T-helper 17 cell (primary cell): ENCODE measurements at regions not wholly inside any gene's neighbourhood (a gene's known extent, or its start where the extent isn't known, plus 50 kb on each side); places are given as distances from the start of the nearest gene placed in this dataset.

Source experiments
- ATAC-seq: fragments of 150-1000 bp; cut with Tn5 transposase; 2 replicates; pipeline ENCODE4 v1.10.0; 2021; ENCODE audit warnings: mild to moderate bottlenecking, moderate library complexity
- DNase-seq, 3 donors: peaks; one replicate each; pipeline versions ENCODE4 v3.0.0 to v3.0.0-alpha.2; 2020 to 2021
- H3K9me3 ChIP-seq: one replicate; pipeline ENCODE4 v1.7.0; 2013; ENCODE audit warnings: low read length, mild to moderate bottlenecking; ENCODE audit not compliant: control insufficient read depth, poor library complexity, severe bottlenecking
- H3K27ac Mint-ChIP-seq: one replicate; pipeline ENCODE4 v1.8.0; 2022; ENCODE audit warnings: mild to moderate bottlenecking, moderate library complexity, mixed read lengths
- H3K27me3 Mint-ChIP-seq: one replicate; pipeline ENCODE4 v1.8.0; 2022; ENCODE audit warnings: mixed read lengths
- H3K36me3 Mint-ChIP-seq: one replicate; pipeline ENCODE4 v1.8.0; 2022; ENCODE audit warnings: low read depth, mixed read lengths
- H3K4me1 Mint-ChIP-seq: one replicate; pipeline ENCODE4 v1.8.0; 2022; ENCODE audit warnings: mild to moderate bottlenecking, mixed read lengths
- H3K4me3 Mint-ChIP-seq: one replicate; pipeline ENCODE4 v1.8.0; 2022; ENCODE audit warnings: mild to moderate bottlenecking, moderate library complexity, mixed read lengths

- Mint-ChIP-seq H3K4me1 (no peaks in the 10 kb centered on the region), H3K36me3 (no peaks in the 10 kb centered on the region), H3K27me3 (peaks cover 3% of the 10 kb centered on the region), H3K4me3 (no peak overlapping the region), H3K27ac (no peak overlapping the region)
- no peak for DNase-seq
- no peak for ATAC-seq
- H3K9me3 ChIP-seq: no peaks in the 10 kb centered on the region
These were observed 123.6 kb downstream of the UQCRFS1 start for GRCh38 chr19:29089315-29089870.

GRCh38 chr19:29088761-29089160, 124.2 kb downstream of the UQCRFS1 start:
- DNase-seq: no peak
- Mint-ChIP-seq H3K36me3 (no peaks in the 10 kb centered on the region), H3K27me3 (peaks cover 9% of the 10 kb centered on the region), H3K27ac (no peak overlapping the region), H3K4me3 (no peak overlapping the region), H3K4me1 (no peaks in the 10 kb centered on the region)
- ATAC-seq: no peak
- no peaks in the 10 kb centered on the region for H3K9me3 ChIP-seq

GRCh38 chr19:29086646-29087045, 126.3 kb downstream of the UQCRFS1 start:
- H3K36me3 Mint-ChIP-seq: no peaks in the 10 kb centered on the region
- ATAC-seq: no peak
- no peak overlapping the region for H3K4me3 Mint-ChIP-seq
- H3K9me3 ChIP-seq: no peaks in the 10 kb centered on the region
- H3K27me3 Mint-ChIP-seq: peaks cover 12% of the 10 kb centered on the region
- H3K27ac Mint-ChIP-seq: no peak overlapping the region
- H3K4me1 Mint-ChIP-seq: no peaks in the 10 kb centered on the region
- no peak for DNase-seq

- H3K4me3 Mint-ChIP-seq: no peak overlapping the region
- peaks cover 17% of the 10 kb centered on the region for H3K27me3 Mint-ChIP-seq
- no peaks in the 10 kb centered on the region for H3K4me1 Mint-ChIP-seq
- H3K36me3 Mint-ChIP-seq: no peaks in the 10 kb centered on the region
- no peaks in the 10 kb centered on the region for H3K9me3 ChIP-seq
- H3K27ac Mint-ChIP-seq: no peak overlapping the region
- no peak for ATAC-seq
- DNase-seq: no peak
These were observed 126.8 kb downstream of the UQCRFS1 start for GRCh38 chr19:29086182-29086581.

- Mint-ChIP-seq H3K4me3 (no peak overlapping the region), H3K36me3 (no peaks in the 10 kb centered on the region), H3K27me3 (peaks cover 20% of the 10 kb centered on the region), H3K4me1 (no peaks in the 10 kb centered on the region), H3K27ac (no peak overlapping the region)
- H3K9me3 ChIP-seq: no peaks in the 10 kb centered on the region
- DNase-seq: no peak
- ATAC-seq: no peak
These were observed 127.3 kb downstream of the UQCRFS1 start for GRCh38 chr19:29085630-29086029.

- ATAC-seq (no peak), DNase-seq (no peak)
- peaks cover 22% of the 10 kb centered on the region for H3K27me3 Mint-ChIP-seq
- no peaks in the 10 kb centered on the region for H3K9me3 ChIP-seq
- H3K27ac Mint-ChIP-seq: no peak overlapping the region
- H3K36me3 Mint-ChIP-seq: no peaks in the 10 kb centered on the region
- no peak overlapping the region for H3K4me3 Mint-ChIP-seq
- no peaks in the 10 kb centered on the region for H3K4me1 Mint-ChIP-seq
These were observed 127.7 kb downstream of the UQCRFS1 start for GRCh38 chr19:29085206-29085605.

- H3K9me3 ChIP-seq: no peaks in the 10 kb centered on the region
- no peak for ATAC-seq
- no peak overlapping the region for H3K27ac Mint-ChIP-seq
- no peaks in the 10 kb centered on the region for H3K4me1 Mint-ChIP-seq
- DNase-seq: no peak
- no peak overlapping the region for H3K4me3 Mint-ChIP-seq
- peaks cover 28% of the 10 kb centered on the region for H3K27me3 Mint-ChIP-seq
- H3K36me3 Mint-ChIP-seq: no peaks in the 10 kb centered on the region
These were observed 128.7 kb downstream of the UQCRFS1 start for GRCh38 chr19:29084266-29084665.

GRCh38 chr19:29083863-29084262, 129.1 kb downstream of the UQCRFS1 start:
- no peaks in the 10 kb centered on the region for H3K36me3 Mint-ChIP-seq
- H3K27me3 Mint-ChIP-seq: peaks cover 28% of the 10 kb centered on the region
- H3K27ac Mint-ChIP-seq: no peak overlapping the region
- H3K9me3 ChIP-seq: no peaks in the 10 kb centered on the region
- H3K4me1 Mint-ChIP-seq: no peaks in the 10 kb centered on the region
- no peak for ATAC-seq
- no peak for DNase-seq
- H3K4me3 Mint-ChIP-seq: no peak overlapping the region

GRCh38 chr19:29079356-29080032, 133.5 kb downstream of the UQCRFS1 start:
- Mint-ChIP-seq H3K36me3 (no peaks in the 10 kb centered on the region), H3K4me3 (no peak overlapping the region), H3K27ac (no peak overlapping the region), H3K27me3 (peaks cover 26% of the 10 kb centered on the region), H3K4me1 (no peaks in the 10 kb centered on the region)
- H3K9me3 ChIP-seq: no peaks in the 10 kb centered on the region
- ATAC-seq: no peak
- DNase-seq: no peak

- Mint-ChIP-seq H3K27me3 (peaks cover 19% of the 10 kb centered on the region), H3K4me3 (no peak overlapping the region), H3K4me1 (no peaks in the 10 kb centered on the region), H3K27ac (no peak overlapping the region), H3K36me3 (no peaks in the 10 kb centered on the region)
- DNase-seq: no peak
- ATAC-seq: no peak
- H3K9me3 ChIP-seq: no peaks in the 10 kb centered on the region
These were observed 136.0 kb downstream of the UQCRFS1 start for GRCh38 chr19:29076963-29077362.

GRCh38 chr19:29076161-29076560, 136.8 kb downstream of the UQCRFS1 start:
- no peaks in the 10 kb centered on the region for H3K4me1 Mint-ChIP-seq
- DNase-seq (no peak), ATAC-seq (no peak)
- no peak overlapping the region for H3K27ac Mint-ChIP-seq
- no peaks in the 10 kb centered on the region for H3K9me3 ChIP-seq
- H3K4me3 Mint-ChIP-seq: no peak overlapping the region
- peaks cover 11% of the 10 kb centered on the region for H3K27me3 Mint-ChIP-seq
- H3K36me3 Mint-ChIP-seq: no peaks in the 10 kb centered on the region

GRCh38 chr19:29075149-29075548, 137.8 kb downstream of the UQCRFS1 start:
- Mint-ChIP-seq H3K4me1 (no peaks in the 10 kb centered on the region), H3K4me3 (no peak overlapping the region), H3K36me3 (no peaks in the 10 kb centered on the region), H3K27ac (no peak overlapping the region), H3K27me3 (peaks cover 6% of the 10 kb centered on the region)
- no peaks in the 10 kb centered on the region for H3K9me3 ChIP-seq
- DNase-seq (no peak), ATAC-seq (no peak)

GRCh38 chr19:29074579-29074978, 138.4 kb downstream of the UQCRFS1 start:
- no peak for ATAC-seq

GRCh38 chr19:29067831-29068230, 145.1 kb downstream of the UQCRFS1 start:
- peaks cover 2% of the 10 kb centered on the region for H3K4me1 Mint-ChIP-seq
- H3K36me3 Mint-ChIP-seq: no peaks in the 10 kb centered on the region
- H3K4me3 Mint-ChIP-seq: no peak overlapping the region
- peaks cover 12% of the 10 kb centered on the region for H3K27me3 Mint-ChIP-seq
- DNase-seq: no peak
- no peaks in the 10 kb centered on the region for H3K9me3 ChIP-seq
- no peak for ATAC-seq
- H3K27ac Mint-ChIP-seq: no peak overlapping the region

More at GRCh38 chr19:29074579-29074978, 138.4 kb downstream of the UQCRFS1 start:
- no peaks in the 10 kb centered on the region for H3K9me3 ChIP-seq
- no peak overlapping the region for H3K4me3 Mint-ChIP-seq
- H3K36me3 Mint-ChIP-seq: no peaks in the 10 kb centered on the region
- no peak overlapping the region for H3K27ac Mint-ChIP-seq
- no peaks in the 10 kb centered on the region for H3K27me3 Mint-ChIP-seq
- H3K4me1 Mint-ChIP-seq: no peaks in the 10 kb centered on the region
- DNase-seq: no peak
